Lower leg skin (tissue), 4 donors: ENCODE measurements at regions not wholly inside any gene's neighbourhood (a gene's known extent, or its start where the extent isn't known, plus 50 kb on each side); places are given as distances from the start of the nearest gene placed in this dataset.
"Not testable (repeated sequence)": the region's sequence is repeated elsewhere in the genome, so short reads cannot be mapped to it uniquely, and the experiment has no call there.

Source experiments
- DNase-seq, 2 donors: peaks; one replicate each; pipeline ENCODE4 v3.0.0-alpha.2; 2019; ENCODE audit warnings: low spot score in 2 of 2
- H3K4me3 ChIP-seq: fragments of 200-600 bp; sonication (generic); 2 replicates; pipeline ENCODE4 v1.5.1; 2017; ENCODE audit warnings: mild to moderate bottlenecking, low read depth; ENCODE audit not compliant: poor library complexity, severe bottlenecking
- POLR2A ChIP-seq, 2 donors: fragments of 450-650 bp; IDR thresholded peaks; one replicate each; pipeline ENCODE4 v1.6.1; 2016 to 2017; ENCODE audit warnings: antibody characterized with exemption in 2 of 2, mild to moderate bottlenecking in 1 of 2, moderate library complexity in 1 of 2
- WGBS, 2 donors: methylation state at CpG; one replicate each; pipeline ENCODE4 v1.1.5; 2018; 5-methylcytosine and 5-hydroxymethylcytosine counted together
- intact Hi-C: fragments of 100-400 bp; cut with DNase I; formaldehyde crosslinking; loops from one replicate; pipeline ENCODE4 v1.15.0; 2023; ENCODE audit warnings: low total_unique reads
- TF ChIP-seq, protein P1 (sequence below), 3 donors: fragments of 450-650 bp; IDR thresholded peaks; one replicate each; pipeline ENCODE4 v1.5.1; 2016; ENCODE audit warnings: antibody characterized with exemption in 3 of 3, mild to moderate bottlenecking in 3 of 3, moderate library complexity in 2 of 3

DNA sequence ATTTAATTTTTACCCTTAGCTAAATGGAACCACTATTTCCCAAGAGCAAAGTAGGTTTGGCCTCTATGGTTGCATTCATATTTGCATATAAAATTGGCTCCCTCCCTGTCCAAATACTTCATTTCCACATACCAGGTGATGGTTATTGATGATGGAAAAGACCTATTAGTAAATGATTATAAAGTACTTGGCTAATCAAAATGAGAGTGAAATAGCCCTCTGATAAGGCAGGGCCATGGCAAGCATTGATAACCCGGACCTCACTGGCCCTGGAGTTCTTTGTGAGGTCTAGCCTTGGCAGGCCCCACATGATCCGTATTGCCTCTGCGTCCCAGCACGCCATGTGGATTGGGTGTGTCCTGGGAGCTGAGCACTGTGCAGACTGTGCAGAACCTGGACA lies 201.1 kb upstream of the GATA6 start:
- peak in 1 of 2 donors; percentile 49 for DNase-seq
- 87 to 90% methylated on average over 4 of the region's 4 CpGs for WGBS, 2 donors
- intact Hi-C loops: no loop called here
- H3K4me3 ChIP-seq: no peak overlapping the region
- TF ChIP-seq, protein P1, sequence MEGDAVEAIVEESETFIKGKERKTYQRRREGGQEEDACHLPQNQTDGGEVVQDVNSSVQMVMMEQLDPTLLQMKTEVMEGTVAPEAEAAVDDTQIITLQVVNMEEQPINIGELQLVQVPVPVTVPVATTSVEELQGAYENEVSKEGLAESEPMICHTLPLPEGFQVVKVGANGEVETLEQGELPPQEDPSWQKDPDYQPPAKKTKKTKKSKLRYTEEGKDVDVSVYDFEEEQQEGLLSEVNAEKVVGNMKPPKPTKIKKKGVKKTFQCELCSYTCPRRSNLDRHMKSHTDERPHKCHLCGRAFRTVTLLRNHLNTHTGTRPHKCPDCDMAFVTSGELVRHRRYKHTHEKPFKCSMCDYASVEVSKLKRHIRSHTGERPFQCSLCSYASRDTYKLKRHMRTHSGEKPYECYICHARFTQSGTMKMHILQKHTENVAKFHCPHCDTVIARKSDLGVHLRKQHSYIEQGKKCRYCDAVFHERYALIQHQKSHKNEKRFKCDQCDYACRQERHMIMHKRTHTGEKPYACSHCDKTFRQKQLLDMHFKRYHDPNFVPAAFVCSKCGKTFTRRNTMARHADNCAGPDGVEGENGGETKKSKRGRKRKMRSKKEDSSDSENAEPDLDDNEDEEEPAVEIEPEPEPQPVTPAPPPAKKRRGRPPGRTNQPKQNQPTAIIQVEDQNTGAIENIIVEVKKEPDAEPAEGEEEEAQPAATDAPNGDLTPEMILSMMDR (IDR thresholded peaks at IDR 0.05): no peak
- no peak for TF ChIP-seq POLR2A (IDR thresholded peaks at IDR 0.05)

DNA sequence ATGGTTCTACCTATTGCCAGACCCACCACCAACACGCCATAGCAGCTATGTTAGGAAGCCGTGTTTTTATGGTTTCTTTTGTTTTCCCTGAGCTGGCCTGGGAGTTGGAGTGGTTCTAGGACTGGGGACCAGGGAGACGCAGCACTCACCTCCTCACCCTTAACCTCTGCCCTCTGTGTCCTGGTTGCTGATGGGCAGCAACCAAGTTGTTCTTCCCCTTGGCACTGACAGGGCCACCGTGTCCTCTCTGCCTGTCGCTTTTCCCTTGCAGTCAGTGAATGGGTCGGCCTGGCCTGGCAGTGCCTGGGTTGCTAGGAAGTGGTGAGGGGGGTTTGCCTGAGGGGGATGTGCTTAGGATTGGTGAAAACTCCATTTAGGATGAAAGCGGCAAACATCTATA lies 197.1 kb upstream of the GATA6 start:
- H3K4me3 ChIP-seq: no peak overlapping the region
- WGBS, 2 donors: 49 to 57% methylated on average over 7 of the region's 7 CpGs
- intact Hi-C loops: no loop called here
- no peak for TF ChIP-seq POLR2A (IDR thresholded peaks at IDR 0.05)
- peak in 1 of 2 donors; percentile 29 for DNase-seq

DNA sequence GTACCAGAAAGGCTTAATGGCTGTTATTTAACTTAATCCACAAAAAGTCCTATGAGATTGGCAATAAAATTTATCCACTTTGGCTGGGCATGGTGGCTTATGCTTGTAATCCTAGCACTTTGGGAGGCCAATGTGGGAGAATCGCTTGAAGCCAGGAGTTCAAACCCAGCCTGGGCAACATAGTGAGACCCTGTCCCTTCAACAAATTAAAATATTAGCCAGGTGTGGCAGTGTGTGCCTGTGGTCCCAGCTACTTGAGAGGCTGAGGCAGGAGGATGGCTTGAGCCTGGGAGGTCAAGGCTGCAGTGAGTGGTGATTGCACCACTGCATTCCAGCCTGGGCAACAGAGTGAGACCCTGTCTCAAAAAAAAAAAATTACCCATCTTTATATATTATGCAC lies 193.4 kb upstream of the GATA6 start:
- DNase-seq: peak in 1 of 2 donors; percentile 25
- intact Hi-C loops, H3K4me3 ChIP-seq: not testable (repeated sequence)
- 77 to 96% methylated on average over 1 of the region's 1 CpG for WGBS, 2 donors

DNA sequence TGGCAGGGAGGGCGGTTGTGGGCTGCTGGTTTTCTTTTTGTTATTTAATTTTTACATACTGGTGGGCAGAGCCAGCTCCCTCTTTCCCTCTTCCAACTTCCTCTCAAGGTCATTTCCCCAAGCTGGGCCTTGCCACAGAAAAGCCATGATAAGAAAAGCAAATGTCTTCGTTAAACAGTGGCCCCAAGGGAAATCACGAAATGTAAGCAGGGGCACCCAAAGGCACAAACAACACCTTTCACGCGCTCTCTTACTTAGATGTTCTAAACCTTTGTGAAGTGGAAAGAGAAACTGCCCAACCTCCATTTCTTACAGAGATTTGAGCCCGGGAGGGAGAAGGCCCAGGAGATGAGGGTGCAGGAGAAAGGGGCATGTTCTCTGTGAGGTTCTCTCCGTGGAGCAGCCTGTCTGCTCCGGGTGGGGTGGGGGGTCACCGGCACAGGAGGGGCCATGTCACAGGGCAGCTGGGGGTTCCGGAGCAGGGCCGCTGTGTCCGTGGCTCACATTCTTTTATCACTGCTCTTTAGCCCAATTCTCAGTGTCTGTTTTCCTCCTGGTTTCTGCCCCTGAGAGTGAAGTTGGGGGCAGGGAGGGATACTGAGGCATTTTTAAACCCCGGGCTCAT lies 190.7 kb upstream of the GATA6 start:
- WGBS, 2 donors: 58 to 69% methylated on average over 13 of the region's 13 CpGs
- intact Hi-C loops: no loop called here
- DNase-seq: peak in 1 of 2 donors; percentile 66
- TF ChIP-seq, protein P1 (IDR thresholded peaks at IDR 0.05): no peak
- TF ChIP-seq POLR2A (IDR thresholded peaks at IDR 0.05): no peak
- no peak overlapping the region for H3K4me3 ChIP-seq

DNA sequence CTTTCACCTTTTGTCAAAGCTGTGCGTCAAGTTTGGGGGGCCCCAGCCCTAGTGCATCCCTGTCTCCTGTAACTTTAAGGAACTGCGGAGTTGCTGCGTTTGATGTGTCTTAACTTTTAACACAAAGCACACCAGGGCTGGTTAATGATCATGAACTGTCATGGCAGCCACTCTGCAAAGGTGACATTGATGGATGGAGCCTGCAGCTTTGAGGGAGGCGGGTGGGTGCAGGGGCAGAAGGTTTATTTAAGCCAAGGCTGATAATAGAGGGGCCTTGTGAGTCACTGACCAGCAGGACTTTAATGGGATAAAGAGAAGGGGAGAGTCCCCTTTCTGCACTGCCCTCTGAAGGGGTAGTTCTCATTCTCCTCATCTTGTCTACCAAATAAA lies 190.2 kb upstream of the GATA6 start:
- TF ChIP-seq, protein P1 (IDR thresholded peaks at IDR 0.05): no peak
- TF ChIP-seq POLR2A (IDR thresholded peaks at IDR 0.05): no peak
- WGBS, 2 donors: 63 to 65% methylated on average over 4 of the region's 4 CpGs
- DNase-seq: no peak
- no peak overlapping the region for H3K4me3 ChIP-seq
- intact Hi-C loops: no loop called here

DNA sequence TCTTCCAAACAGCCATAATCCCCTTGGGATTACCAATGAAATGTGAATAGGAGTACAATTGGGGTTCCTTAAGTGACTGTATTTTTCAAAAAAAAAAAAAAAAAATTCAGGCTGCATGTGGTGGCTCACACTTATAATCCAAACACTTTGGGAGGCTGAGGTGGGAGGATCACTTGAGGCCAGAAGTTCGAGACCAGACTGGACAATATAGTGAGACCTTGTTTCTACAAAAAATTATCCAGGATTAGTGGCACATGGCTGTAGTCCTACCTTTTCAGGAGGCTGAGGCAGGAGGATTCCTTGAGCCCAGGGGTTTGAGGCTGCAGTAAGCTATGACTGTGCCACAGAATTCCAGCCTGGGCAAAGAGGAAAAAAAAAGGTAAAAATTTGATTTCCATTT lies 189.6 kb upstream of the GATA6 start:
- DNase-seq: peak in 1 of 2 donors; percentile 12
- H3K4me3 ChIP-seq: no peak overlapping the region
- 88 to 91% methylated on average over 1 of the region's 1 CpG for WGBS, 2 donors
- TF ChIP-seq, protein P1 (IDR thresholded peaks at IDR 0.05): no peak
- TF ChIP-seq POLR2A (IDR thresholded peaks at IDR 0.05): no peak
- intact Hi-C loops: no loop called here

DNA sequence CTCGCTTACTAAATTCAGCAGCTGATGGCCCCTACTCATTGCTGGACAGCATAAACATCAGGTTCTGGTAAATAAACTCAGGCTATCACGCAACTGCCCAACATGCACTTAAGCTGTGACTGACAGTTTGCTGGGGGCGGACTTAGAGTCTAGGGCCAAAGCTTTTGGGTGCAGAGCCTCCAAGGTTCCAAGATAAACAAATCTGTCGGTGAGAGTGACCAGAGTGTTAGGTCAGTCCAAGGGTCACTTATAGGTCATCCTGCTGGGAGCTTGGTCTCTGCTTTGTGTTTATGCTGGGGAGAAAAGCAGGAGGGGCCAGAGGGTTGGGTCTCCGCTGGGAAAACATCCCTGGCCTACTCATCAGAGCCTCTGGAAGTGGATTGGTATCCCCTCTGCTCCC lies 188.6 kb upstream of the GATA6 start:
- intact Hi-C loops: no loop called here
- no peak for TF ChIP-seq POLR2A (IDR thresholded peaks at IDR 0.05)
- TF ChIP-seq, protein P1 (IDR thresholded peaks at IDR 0.05): no peak
- H3K4me3 ChIP-seq: no peak overlapping the region
- peak in 1 of 2 donors; percentile 25 for DNase-seq
- 77% methylated on average over 5 of the region's 5 CpGs for WGBS, 2 donors

DNA sequence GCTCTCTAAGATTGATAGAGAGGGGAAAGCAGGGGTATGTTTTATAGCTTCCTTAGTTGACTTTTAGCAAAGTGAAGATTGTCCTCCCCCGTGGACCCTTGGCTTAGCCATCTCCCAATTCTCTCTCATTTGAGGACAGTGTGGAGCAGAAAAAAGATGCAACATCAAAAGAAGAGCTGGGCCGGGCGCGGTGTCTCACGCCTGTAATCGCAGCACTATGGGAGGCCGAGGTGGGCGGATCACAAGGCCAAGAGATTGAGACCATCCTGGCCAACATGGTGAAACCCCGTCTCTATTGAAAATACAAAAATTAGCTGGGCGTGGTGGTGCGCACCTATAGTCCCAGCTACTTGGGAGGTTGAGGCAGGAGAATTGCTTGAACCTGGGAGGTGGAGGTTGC lies 187.9 kb upstream of the GATA6 start:
- DNase-seq: peak in 1 of 2 donors; percentile 69
- H3K4me3 ChIP-seq, intact Hi-C loops: not testable (repeated sequence)
- 85% methylated on average over 11 of the region's 11 CpGs for WGBS, 2 donors
